ENCODE measurements at regions not wholly inside any gene's neighbourhood (a gene's known extent, or its start where the extent isn't known, plus 50 kb on each side); places are given as distances from the start of the nearest gene placed in this dataset.

DNA sequence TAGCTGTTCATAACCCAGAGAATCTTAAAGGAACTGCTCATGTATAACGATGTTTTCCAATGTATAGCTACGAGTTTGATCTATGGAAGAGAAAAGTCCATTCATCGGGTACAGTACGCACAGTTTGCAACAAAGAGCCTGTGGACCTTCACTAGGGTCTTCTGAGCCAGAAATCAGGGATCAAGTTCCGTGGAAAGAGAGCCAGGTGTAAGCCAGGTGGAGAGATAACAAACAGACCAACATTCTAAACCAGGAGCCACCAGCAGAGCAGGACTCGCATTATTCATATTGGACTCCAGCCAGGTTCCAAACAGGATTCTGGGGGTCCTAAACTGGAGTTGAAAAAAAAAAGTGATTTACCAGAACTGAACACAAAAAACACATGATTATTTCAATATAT lies 505.4 kb upstream of the C16orf82 start:
- BruUV-seq (replicated peaks): no TSS peak
- intact Hi-C loops (cut with micrococcal nuclease): no loop called here
- TF ChIP-seq RFX7 (CRISPR knock-in tag; IDR thresholded peaks at IDR 0.05) (no peak), RERE (CRISPR knock-in tag; IDR thresholded peaks at IDR 0.05; ENCODE audit: borderline replicate concordance) (no peak), NONO (IDR thresholded peaks at IDR 0.05; ENCODE audit: low read depth in 2 of 2, low read length in 1 of 2) (no peak), HINFP (tag; conservative IDR thresholded peaks at IDR 0.05; ENCODE audit: low read depth) (no peak), ELF2 (CRISPR knock-in tag; IDR thresholded peaks at IDR 0.05) (no peak), ZNF780A (CRISPR knock-in tag; IDR thresholded peaks at IDR 0.05) (no peak), CHD4 (IDR thresholded peaks at IDR 0.05; ENCODE audit: insufficient read depth, insufficient replicate concordance, low read depth, low read length, poor library complexity, severe bottlenecking) (no peak), NELFE (IDR thresholded peaks at IDR 0.05; ENCODE audit: insufficient read depth, insufficient read length) (no peak), PKNOX1 (IDR thresholded peaks at IDR 0.05) (no peak), NEUROD1 (IDR thresholded peaks at IDR 0.05; ENCODE audit: borderline replicate concordance, low read depth, low read length, partially characterized antibody) (no peak), HSF4 (CRISPR knock-in tag; IDR thresholded peaks at IDR 0.05; ENCODE audit: borderline replicate concordance) (no peak), RBM14 (IDR thresholded peaks at IDR 0.05; ENCODE audit: borderline replicate concordance, insufficient read depth, low read depth, low read length) (no peak), MAFG (tag; conservative IDR thresholded peaks at IDR 0.05) (no peak)
- TF ChIP-seq, protein P1, sequence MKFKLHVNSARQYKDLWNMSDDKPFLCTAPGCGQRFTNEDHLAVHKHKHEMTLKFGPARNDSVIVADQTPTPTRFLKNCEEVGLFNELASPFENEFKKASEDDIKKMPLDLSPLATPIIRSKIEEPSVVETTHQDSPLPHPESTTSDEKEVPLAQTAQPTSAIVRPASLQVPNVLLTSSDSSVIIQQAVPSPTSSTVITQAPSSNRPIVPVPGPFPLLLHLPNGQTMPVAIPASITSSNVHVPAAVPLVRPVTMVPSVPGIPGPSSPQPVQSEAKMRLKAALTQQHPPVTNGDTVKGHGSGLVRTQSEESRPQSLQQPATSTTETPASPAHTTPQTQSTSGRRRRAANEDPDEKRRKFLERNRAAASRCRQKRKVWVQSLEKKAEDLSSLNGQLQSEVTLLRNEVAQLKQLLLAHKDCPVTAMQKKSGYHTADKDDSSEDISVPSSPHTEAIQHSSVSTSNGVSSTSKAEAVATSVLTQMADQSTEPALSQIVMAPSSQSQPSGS (CRISPR knock-in tag; IDR thresholded peaks at IDR 0.05): no peak

More for the DNA sequence above, 505.4 kb upstream of the C16orf82 start:
- Histone ChIP-seq H3K27me3 (ENCODE audit: control insufficient read depth in 2 of 2, insufficient read depth in 2 of 2, low read length in 2 of 2) (no peaks in the 10 kb centered on the region), H3K9me3 (replicated peaks; ENCODE audit: control insufficient read depth, insufficient read depth, low read depth, low read length) (no peaks in the 10 kb centered on the region), H3K9me1 (ENCODE audit: control insufficient read depth, insufficient read depth, low read length) (no peaks in the 10 kb centered on the region), H3K4me2 (ENCODE audit: insufficient read depth, low read length) (no peak overlapping the region), H3K9ac (ENCODE audit: insufficient read depth in 1 of 2, low read depth in 2 of 2, low read length in 2 of 2) (no peak overlapping the region), H2AFZ (ENCODE audit: low read depth, low read length) (no peak overlapping the region), H3K4me3 (no peak overlapping the region), H3K27ac (ENCODE audit: extremely low read depth, low read depth, low read length) (no peak overlapping the region), H3K4me1 (replicated peaks in 1 of 2; ENCODE audit: control insufficient read depth in 2 of 2, insufficient read depth in 2 of 2, low read length in 2 of 2) (no peaks in the 10 kb centered on the region), H3K79me2 (ENCODE audit: control insufficient read depth, insufficient read depth, low read length) (no peaks in the 10 kb centered on the region), H4K20me1 (replicated peaks; ENCODE audit: control insufficient read depth, insufficient read depth, low read length) (no peaks in the 10 kb centered on the region), H3K36me3 (ENCODE audit: control insufficient read depth, insufficient read depth, low read length) (no peaks in the 10 kb centered on the region)
- DNase-seq (ENCODE audit: extremely low read depth in 1 of 4, low spot score in 3 of 4) (no peak), ATAC-seq (no peak), FAIRE-seq (no peak)
- CTCF ChIA-PET (ENCODE audit: low intra/inter-chr PET ratio): no interaction called here
- 1% methylated on average over 6 of the region's 6 CpGs for WGBS (ENCODE audit: insufficient coverage, low coverage, missing lambda C conversion rate)
- POLR2A ChIA-PET: no interaction called here
- in situ Hi-C loops (cut with MboI): no loop called here
